Putamen (tissue), 1 donor: ENCODE measurements at regions not wholly inside any gene's neighbourhood (a gene's known extent, or its start where the extent isn't known, plus 50 kb on each side); places are given as distances from the start of the nearest gene placed in this dataset.

Source experiments
- DNase-seq: peaks from one replicate; pipeline ENCODE4 v3.0.0-alpha.2; 2016; ENCODE audit warnings: low spot score

DNA sequence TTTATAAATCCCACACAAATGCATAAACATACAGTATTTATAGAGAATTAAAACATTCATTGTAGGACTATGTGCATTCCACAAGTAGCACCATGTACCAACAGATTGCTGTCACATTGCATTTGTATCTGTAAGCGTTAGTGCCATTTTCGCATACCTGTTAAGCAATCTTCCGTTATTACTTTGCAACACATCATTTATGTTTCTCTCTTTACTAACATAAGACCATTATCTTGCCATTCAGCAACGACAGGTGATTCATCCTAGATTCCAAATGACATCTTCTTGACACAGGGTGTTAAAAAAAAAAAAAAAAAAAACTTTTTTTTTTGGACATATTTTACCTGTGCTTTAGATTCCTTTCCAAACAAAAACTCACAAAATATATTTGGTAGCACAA is 511.8 kb downstream of the ELAVL2 start:
- DNase-seq = no peak

GRCh38 chr9:23319092-23319491 is 506.9 kb downstream of the ELAVL2 start:
- DNase-seq = no peak

- DNase-seq = no peak
Measured at GRCh38 chr9:23321049-23321448, 505.0 kb downstream of the ELAVL2 start.

DNA sequence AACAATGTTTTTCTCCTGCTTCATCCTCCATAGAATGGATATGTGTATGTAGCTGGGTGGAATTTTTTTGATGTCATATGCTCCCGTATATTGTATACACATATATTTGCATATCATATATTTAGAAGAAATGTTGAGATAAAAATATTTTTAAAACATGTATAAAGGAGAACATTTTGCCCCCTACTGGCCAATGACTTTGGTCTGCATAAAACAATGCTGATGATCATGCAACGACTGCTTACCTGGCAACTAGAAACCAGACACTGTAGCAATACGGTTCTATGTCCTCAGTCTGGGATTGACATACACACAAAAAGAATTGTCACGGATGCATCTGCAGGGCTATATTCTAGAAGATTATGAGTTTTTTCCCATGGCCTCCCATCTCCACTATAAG is 503.6 kb downstream of the ELAVL2 start:
- DNase-seq = no peak

DNA sequence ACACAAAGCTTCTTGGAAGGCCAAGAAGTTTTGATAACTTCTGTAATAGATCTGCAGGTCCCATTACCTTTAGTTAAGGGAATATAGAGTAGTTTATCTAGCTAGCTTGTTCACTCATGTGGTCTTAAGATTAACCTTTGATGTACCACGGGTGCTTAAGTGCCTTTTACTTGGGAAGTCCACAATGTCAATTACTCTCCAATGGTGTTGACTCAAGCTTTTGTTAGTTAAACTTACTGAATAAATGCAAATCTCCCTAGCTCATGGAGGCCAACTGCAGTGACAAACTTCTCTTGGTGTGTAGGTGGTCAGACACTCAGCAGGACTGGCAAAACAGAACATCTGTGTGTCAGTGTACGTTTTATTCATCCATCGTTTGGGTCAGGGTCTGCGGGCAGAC is 501.5 kb downstream of the ELAVL2 start:
- no peak for DNase-seq

GRCh38 chr9:23326597-23326996 is 499.4 kb downstream of the ELAVL2 start:
- DNase-seq = no peak

GRCh38 chr9:23341346-23341745 is 484.7 kb downstream of the ELAVL2 start:
- no peak for DNase-seq

GRCh38 chr9:23342291-23342690 is 483.7 kb downstream of the ELAVL2 start:
- no peak for DNase-seq

- no peak for DNase-seq
Measured at GRCh38 chr9:23343226-23343625, 482.8 kb downstream of the ELAVL2 start.

- no peak for DNase-seq
Measured at GRCh38 chr9:23361096-23361495, 464.9 kb downstream of the ELAVL2 start.

GRCh38 chr9:23372703-23373102 is 453.3 kb downstream of the ELAVL2 start:
- no peak for DNase-seq

DNA sequence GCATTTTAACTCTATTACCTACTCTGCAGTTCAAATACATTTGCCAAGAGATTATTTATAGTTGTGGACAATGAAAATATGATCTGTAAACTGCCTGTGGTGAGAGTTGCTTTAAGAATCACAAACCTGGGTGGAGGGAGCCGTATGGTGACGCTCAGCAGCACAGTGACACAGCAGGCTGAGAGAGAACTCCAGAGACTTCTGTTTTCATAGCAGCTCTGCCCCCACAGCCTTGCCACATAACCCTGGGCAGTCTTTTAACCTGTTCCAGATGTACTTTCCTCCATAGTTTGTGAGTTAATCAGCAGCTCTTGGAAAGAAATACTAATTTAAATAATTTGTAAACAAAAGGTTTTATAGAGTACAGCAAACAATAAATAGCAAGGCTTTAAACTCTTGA is 450.5 kb downstream of the ELAVL2 start:
- DNase-seq = no peak

- DNase-seq = no peak
Measured at GRCh38 chr9:23379842-23380241, 446.2 kb downstream of the ELAVL2 start.

DNA sequence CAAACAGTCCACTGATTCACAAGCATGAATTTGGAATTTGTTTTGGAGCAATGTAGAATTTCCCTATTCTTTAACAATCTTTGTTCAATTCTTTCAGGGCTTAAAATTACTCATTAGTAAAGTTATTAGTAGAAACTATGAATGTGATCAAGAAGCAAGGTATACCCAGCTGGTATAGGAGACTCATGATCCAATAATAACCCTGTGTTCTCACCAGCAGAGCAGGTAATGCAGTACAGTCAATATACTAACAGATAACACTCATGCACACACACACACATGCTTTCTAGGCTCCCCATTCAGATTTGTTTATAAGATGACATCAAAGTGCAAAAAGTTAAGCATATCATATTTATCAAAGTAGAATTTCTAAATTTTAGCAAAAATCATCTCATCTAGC is 445.2 kb downstream of the ELAVL2 start:
- DNase-seq = no peak

DNA sequence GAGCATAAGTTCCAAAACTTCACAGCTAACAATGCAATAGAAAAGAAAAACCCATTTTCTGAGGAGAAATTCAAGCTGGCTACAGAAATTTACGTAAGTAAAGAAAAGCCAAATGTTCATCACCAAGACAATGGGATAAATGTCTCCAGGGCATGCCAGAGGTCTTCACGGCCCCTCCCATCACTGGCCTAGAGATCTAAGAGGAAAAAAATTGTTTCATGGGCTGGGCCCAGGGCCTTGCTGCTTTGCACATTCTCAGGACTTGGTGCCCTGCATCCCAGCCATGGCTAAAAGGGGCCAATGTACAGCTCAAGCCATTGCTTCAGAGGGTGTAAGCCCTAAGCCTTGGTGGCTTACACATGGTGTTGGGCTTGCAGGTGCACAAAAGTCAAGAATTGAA is 443.6 kb downstream of the ELAVL2 start:
- no peak for DNase-seq

GRCh38 chr9:23394189-23394588 is 431.9 kb downstream of the ELAVL2 start:
- no peak for DNase-seq

- DNase-seq = no peak
Measured at GRCh38 chr9:23408874-23409273, 417.2 kb downstream of the ELAVL2 start.

DNA sequence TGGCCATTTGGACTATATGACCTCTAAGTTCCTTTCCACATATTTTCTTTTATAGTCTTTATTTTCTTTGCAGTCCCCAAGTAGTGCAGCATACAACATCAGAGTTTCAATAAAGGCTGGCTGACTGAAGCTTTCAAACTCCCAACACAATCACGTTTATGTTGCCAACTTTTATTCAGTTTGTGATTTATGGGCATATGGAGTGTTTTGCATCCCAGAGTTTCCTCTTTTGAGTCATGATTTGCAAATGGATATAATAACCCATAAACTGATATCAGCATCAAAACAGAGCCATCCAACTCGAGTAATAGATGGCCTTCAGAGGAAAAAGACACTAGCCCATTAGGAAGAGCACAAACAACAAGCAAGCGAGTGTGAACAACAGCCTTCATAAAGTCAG is 414.0 kb downstream of the ELAVL2 start:
- no peak for DNase-seq

- no peak for DNase-seq
Measured at GRCh38 chr9:23412458-23412857, 413.6 kb downstream of the ELAVL2 start.

DNA sequence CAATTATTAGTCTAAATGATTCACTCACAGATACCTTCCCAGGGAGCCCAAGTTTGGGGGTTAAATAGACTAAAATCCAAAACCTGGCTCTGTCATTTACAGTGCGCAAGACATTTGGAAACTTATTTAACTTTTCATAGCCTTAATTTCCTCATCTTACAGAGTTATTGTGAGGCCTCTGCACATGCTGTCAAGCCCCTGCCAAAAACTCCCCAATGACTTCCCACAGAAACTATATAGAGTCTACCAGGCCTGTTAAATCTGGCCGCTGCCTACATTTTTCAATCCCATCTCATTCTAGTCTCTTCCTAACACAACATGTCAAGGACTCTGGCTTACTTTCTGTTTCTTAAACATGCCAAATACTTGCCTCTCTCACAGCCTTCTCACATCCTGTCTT is 412.5 kb downstream of the ELAVL2 start:
- no peak for DNase-seq

DNA sequence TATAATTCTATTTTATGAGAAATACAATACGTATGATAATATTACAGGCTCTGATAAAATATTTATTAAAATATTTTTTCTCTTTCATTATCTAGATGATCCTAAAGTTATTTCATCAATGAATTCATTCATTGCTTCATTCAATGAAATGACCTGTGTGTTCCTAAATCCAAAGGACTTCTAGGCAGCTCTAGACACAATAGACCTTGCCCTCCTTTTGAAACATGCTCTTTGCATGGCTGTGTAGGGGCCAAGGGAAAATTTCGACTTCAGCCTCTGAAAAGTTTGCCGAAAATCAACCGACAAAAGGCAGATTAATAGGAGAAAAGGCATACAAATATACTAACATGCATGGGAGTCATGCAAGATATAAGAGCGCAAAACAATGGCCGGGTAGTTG is 402.0 kb downstream of the ELAVL2 start:
- DNase-seq = no peak

DNA sequence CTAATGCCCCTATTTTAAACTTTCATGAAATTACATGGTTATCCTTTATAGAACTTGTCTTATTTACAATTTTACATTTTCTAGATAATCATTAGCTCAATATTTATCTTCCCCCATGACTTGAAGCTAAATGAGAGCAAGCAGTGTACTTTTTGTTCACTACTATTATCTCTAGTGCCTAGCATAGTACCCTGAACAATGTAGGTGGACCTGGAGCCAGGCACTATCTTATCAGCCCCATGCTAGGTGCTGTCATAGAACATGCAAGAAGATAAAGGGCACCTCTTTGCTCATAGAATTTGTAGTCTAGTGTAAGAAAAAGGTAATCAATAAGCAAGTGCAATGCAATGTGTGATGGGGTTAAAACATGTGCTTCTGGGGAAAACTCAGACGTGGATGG is 399.9 kb downstream of the ELAVL2 start:
- no peak for DNase-seq

- DNase-seq = no peak
Measured at GRCh38 chr9:23431459-23431858, 394.6 kb downstream of the ELAVL2 start.

GRCh38 chr9:23434654-23435053 is 391.4 kb downstream of the ELAVL2 start:
- no peak for DNase-seq

DNA sequence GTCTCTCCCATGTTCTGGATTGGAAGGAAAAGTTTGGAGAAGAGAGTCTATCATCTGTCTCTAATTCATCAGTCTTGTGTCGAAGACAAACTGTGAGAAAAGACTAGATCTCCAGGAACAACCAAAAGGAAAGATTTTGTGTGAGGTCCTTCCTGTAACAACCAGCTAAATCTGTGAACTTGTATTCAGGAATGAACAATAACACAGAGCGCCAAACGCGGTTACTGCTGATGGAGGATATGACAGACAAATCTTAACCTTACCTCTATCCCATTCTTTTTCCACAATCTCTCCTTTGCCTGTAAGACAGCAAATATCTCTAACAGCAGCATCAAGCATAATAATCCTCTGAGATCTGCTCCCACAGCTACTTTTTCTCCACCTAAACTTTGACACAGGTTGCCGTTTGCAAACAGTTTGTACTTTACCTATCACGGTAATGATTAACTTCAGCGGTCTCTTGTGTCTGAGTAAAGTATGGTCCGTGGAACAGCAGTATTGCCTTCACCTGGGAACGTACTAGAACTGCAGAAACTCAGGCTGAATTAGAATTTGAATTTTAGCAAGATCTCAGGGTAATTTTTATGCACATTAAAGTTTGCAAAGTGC is 387.6 kb downstream of the ELAVL2 start:
- no peak for DNase-seq
